Stomach (tissue), 8 donors: ENCODE measurements at regions not wholly inside any gene's neighbourhood (a gene's known extent, or its start where the extent isn't known, plus 50 kb on each side); places are given as distances from the start of the nearest gene placed in this dataset.

Experiments
- DNase-seq, 2 donors: peaks; one replicate each; pipeline versions ENCODE4 v3.0.0 to v3.0.0-alpha.2; 2013 to 2019
- H3K27ac ChIP-seq, 5 donors: fragments of 200-600 bp in 4 of 5; sonication (generic) in 4 of 5; one replicate each; pipeline ENCODE4 v1.5.1; 2013 to 2019; ENCODE audit warnings: mild to moderate bottlenecking in 1 of 5, moderate library complexity in 1 of 5
- H3K27me3 ChIP-seq, 3 donors: fragments of 200-600 bp; sonication (generic); one replicate each; pipeline ENCODE4 v1.5.1; 2017 to 2019; ENCODE audit warnings: mixed run types in 1 of 3
- H3K36me3 ChIP-seq, 4 donors: fragments of 200-600 bp; sonication (generic); 1 replicate in 3 of 4; 2 replicates in 1 of 4; pipeline ENCODE4 v1.5.1; 2016 to 2019
- H3K4me1 ChIP-seq, 4 donors: fragments of 200-600 bp; sonication (generic); one replicate each; pipeline ENCODE4 v1.5.1; 2016 to 2019
- H3K4me3 ChIP-seq, 4 donors: fragments of 200-600 bp; sonication (generic) in 3 of 4; one replicate each; pipeline ENCODE4 v1.5.1; 2016 to 2019; ENCODE audit warnings: mild to moderate bottlenecking in 1 of 4
- H3K9me3 ChIP-seq, 4 donors: fragments of 200-600 bp; sonication (generic); one replicate each; pipeline ENCODE4 v1.5.1; 2016 to 2019
- CTCF ChIP-seq, 7 experiments: fragments of 450-650 bp in 4 of 7; fragments of 200-600 bp in 3 of 7; sonication (generic) in 3 of 7; IDR thresholded peaks; one replicate each; pipeline ENCODE4 v1.5.1; 2016 to 2019; ENCODE audit warnings: antibody characterized with exemption in 7 of 7, control low read depth in 2 of 7, mild to moderate bottlenecking in 1 of 7
- EP300 ChIP-seq: sonication (generic); formaldehyde crosslinking; IDR thresholded peaks from one replicate; pipeline ENCODE4 v1.6.1; 2017; ENCODE audit warnings: antibody characterized with exemption
- POLR2A ChIP-seq, 4 donors: fragments of 450-650 bp; IDR thresholded peaks; one replicate each; pipeline ENCODE4 v1.6.1; 2016; ENCODE audit warnings: antibody characterized with exemption in 4 of 4, control low read depth in 2 of 4, mild to moderate bottlenecking in 1 of 4, moderate library complexity in 1 of 4
- POLR2AphosphoS5 ChIP-seq, 3 donors: sonication (generic); formaldehyde crosslinking; IDR thresholded peaks; one replicate each; pipeline ENCODE4 v1.6.1; 2016; ENCODE audit warnings: antibody characterized with exemption in 3 of 3
- WGBS, 5 donors: extraction: QIAGEN DNeasy Blood & Tissue Kit in 3 of 5; methylation state at CpG; one replicate each; pipeline versions ENCODE4 v1.1.5 to v1.1.7; 2013 to 2018; 5-methylcytosine and 5-hydroxymethylcytosine counted together
- intact Hi-C: fragments of 100-400 bp; cut with DNase I; formaldehyde crosslinking; loops from one replicate; pipeline ENCODE4 v1.15.1; 2023; ENCODE audit warnings: low total_unique reads
- donor health status: healthy with polysubstance abuse.
- donor health status: Bipolar disorder and iron deficiency.
- donor health status: healthy.

DNA sequence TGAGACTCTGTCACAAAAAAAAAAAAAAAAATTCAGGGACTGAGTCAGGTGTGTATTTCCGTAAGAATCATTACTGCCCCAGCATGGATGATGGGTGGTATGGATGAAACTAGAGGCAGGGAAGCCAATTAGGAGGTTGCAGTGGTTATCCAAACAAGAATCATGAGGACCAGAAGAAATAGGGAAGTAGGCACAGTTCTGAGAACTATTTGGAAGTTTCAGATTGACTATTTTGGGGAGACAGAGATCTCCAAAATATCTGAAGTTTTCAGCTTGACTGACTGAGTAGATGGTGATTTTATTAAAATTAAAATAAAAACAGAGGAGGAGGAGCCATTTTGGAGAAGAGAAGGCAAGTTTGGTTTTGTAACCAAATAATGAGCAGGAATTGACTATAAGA lies 119.4 kb upstream of the NRBF2 start:
- no peak for TF ChIP-seq CTCF (IDR thresholded peaks at IDR 0.05)
- no peak for TF ChIP-seq EP300
- no peak for TF ChIP-seq POLR2A (IDR thresholded peaks at IDR 0.05)
- TF ChIP-seq POLR2AphosphoS5 (IDR thresholded peaks at IDR 0.05), result no peak
- Histone ChIP-seq H3K27ac (no peak overlapping the region), H3K4me3 (no peak overlapping the region), H3K27me3 (no peaks in the 10 kb centered on the region), H3K4me1 (no peaks in the 10 kb centered on the region), H3K9me3 (no peaks in the 10 kb centered on the region), H3K36me3 (no peaks in the 10 kb centered on the region)
- 37 to 100% (median 100%) methylated on average over 1 of the region's 1 CpG for WGBS, 5 donors
- intact Hi-C loops, result no loop called here
- no peak for DNase-seq

GRCh38 chr10:63012623-63013022 lies 120.5 kb upstream of the NRBF2 start:
- no peak overlapping the region for H3K27ac ChIP-seq
- intact Hi-C loops, result no loop called here

DNA sequence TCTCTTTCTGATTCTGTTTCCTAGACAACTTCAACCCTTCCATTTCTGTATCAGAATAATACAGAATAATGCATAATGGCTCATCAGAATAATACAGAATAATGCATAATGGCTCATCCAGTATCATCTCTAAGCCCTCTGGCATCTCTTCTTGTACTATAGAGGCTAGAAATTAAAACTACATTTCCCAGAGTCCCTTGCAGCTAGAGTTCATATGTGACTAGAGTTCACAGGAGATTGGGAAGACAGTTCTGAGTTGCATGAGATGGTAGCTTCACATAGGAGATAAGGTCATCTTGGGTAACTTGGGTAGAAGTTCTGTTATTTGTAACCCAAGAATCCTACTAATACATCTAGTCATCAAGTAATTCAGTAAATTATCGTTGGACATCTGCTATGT lies 122.9 kb upstream of the NRBF2 start:
- no peak for DNase-seq
- H3K27ac ChIP-seq, result no peak overlapping the region
- TF ChIP-seq CTCF (IDR thresholded peaks at IDR 0.05) (no peak), POLR2AphosphoS5 (IDR thresholded peaks at IDR 0.05) (no peak), EP300 (no peak), POLR2A (IDR thresholded peaks at IDR 0.05) (no peak)
- H3K27me3 ChIP-seq, result no peaks in the 10 kb centered on the region
- WGBS, 5 donors, result 74 to 98% (median 93%) methylated on average over 1 of the region's 1 CpG
- intact Hi-C loops, result no loop called here
- no peaks in the 10 kb centered on the region for H3K9me3 ChIP-seq
- no peaks in the 10 kb centered on the region for H3K4me1 ChIP-seq
- no peaks in the 10 kb centered on the region for H3K36me3 ChIP-seq
- no peak overlapping the region for H3K4me3 ChIP-seq

More at GRCh38 chr10:63012623-63013022, 120.5 kb upstream of the NRBF2 start:
- DNase-seq, result no peak
- Histone ChIP-seq H3K36me3 (no peaks in the 10 kb centered on the region), H3K4me1 (no peaks in the 10 kb centered on the region), H3K9me3 (no peaks in the 10 kb centered on the region), H3K27me3 (no peaks in the 10 kb centered on the region), H3K4me3 (no peak overlapping the region)
- TF ChIP-seq EP300 (no peak), POLR2AphosphoS5 (IDR thresholded peaks at IDR 0.05) (no peak), CTCF (IDR thresholded peaks at IDR 0.05) (no peak), POLR2A (IDR thresholded peaks at IDR 0.05) (no peak)

GRCh38 chr10:63008491-63008890 lies 124.6 kb upstream of the NRBF2 start:
- no peak overlapping the region for H3K4me3 ChIP-seq
- H3K27ac ChIP-seq, result no peak overlapping the region
- no peaks in the 10 kb centered on the region for H3K36me3 ChIP-seq
- TF ChIP-seq POLR2A (IDR thresholded peaks at IDR 0.05) (no peak), EP300 (no peak), CTCF (IDR thresholded peaks at IDR 0.05) (no peak), POLR2AphosphoS5 (IDR thresholded peaks at IDR 0.05) (no peak)
- intact Hi-C loops, result no loop called here
- no peak for DNase-seq
- H3K4me1 ChIP-seq, result no peaks in the 10 kb centered on the region
- no peaks in the 10 kb centered on the region for H3K27me3 ChIP-seq
- H3K9me3 ChIP-seq, result no peaks in the 10 kb centered on the region

DNA sequence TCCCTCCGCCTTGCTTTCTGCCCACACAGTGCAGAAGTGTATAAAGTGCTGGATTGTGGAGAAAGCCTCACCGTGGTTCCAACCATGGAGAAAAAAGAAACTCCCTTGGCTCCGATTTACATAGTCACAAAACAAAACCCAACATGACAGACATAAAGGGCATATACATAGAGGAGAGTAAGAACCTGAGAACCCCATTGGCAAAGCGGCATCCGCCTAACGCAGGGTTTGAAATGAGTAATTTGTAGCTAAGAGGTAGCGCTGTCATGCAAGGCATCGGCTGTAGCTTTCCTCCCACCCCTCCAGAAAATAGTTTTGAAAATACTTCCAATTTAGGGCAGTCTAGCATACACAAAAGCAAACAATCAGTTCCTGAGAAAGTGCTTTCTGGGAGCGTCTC lies 126.0 kb upstream of the NRBF2 start:
- no peaks in the 10 kb centered on the region for H3K9me3 ChIP-seq
- H3K27ac ChIP-seq, result no peak overlapping the region
- no peaks in the 10 kb centered on the region for H3K36me3 ChIP-seq
- H3K27me3 ChIP-seq, result no peaks in the 10 kb centered on the region
- 75 to 85% (median 84%) methylated on average over 9 of the region's 9 CpGs for WGBS, 5 donors
- no peaks in the 10 kb centered on the region for H3K4me1 ChIP-seq
- no peak for DNase-seq
- no peak overlapping the region for H3K4me3 ChIP-seq
- TF ChIP-seq EP300 (no peak), POLR2AphosphoS5 (IDR thresholded peaks at IDR 0.05) (no peak), POLR2A (IDR thresholded peaks at IDR 0.05) (no peak), CTCF (IDR thresholded peaks at IDR 0.05) (no peak)
- intact Hi-C loops, result no loop called here
